ENCODE measurements at regions not wholly inside any gene's neighbourhood (a gene's known extent, or its start where the extent isn't known, plus 50 kb on each side); places are given as distances from the start of the nearest gene placed in this dataset.

DNA sequence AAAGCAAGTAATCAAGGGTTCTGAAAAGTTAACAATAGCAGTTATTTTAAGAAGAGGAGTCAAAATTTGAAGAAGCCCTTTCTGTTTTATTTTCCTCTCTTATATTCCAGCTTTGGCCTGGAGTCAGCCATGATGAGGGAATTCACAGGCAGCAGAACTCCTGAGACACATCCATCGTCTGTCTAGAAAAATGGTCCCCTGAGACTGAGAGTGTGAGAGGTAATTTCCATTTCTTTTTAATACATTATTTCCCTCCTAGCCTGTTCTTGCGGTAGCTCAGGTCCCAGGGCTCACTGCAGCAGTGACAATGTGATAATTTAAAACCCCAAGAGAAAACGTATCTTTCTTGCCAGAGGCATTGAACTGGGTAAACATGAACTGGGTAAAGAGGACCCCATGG, 296.0 kb downstream of the SMOC2 start:
- DNase-seq: no peak

DNA sequence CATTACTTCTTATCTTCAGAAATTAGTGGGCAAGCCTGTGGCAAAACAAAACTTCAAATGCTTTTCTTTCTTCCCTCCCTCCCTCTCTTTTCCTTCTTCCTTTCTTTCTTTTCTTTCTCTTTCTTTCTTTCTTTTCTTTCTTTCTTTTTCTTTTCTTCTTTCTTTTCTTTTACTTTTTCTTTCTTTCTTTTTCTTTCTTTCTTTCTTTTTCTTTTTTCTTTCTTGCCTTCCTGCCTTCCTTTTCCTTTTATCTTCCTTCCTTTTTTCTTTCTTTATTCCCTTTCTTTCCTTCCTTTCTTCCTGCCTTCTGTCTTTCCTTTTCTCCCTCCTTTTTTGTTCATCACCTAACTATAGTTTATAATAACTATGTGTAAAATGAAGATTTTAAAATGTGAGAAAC, 295.1 kb downstream of the SMOC2 start:
- DNase-seq: no peak

DNA sequence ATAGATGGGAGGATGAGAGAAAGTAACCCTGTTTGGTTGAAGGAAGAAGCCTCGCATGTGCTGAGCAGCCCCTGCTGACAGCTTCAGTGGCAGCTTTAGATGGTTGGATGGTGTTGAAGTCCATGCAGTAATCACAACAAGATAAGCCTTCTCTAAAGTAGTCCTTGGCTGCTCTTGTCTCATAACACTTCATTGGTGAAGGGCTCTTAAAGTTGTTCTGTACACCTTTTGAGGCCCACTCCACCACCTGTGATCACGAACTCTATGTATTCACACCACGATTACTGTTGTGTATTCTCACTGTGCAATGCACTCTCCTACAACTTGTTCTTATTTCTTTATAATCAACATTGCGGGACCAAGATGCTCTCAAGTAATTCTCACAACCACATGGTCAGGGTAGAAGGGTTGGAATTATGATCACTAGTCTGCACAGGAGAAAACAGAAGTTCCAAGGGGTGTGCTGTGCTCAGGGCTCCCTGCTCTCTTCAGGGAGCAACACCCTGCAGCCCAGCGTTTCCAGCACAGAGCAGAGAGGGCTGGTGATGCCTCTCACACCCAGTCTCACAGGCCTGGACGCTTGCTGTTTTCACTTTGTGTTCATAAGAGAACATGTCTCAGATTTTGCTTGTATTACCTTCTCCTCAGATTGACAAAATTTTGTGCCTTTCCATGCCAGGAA, 294.4 kb downstream of the SMOC2 start:
- DNase-seq: no peak

DNA sequence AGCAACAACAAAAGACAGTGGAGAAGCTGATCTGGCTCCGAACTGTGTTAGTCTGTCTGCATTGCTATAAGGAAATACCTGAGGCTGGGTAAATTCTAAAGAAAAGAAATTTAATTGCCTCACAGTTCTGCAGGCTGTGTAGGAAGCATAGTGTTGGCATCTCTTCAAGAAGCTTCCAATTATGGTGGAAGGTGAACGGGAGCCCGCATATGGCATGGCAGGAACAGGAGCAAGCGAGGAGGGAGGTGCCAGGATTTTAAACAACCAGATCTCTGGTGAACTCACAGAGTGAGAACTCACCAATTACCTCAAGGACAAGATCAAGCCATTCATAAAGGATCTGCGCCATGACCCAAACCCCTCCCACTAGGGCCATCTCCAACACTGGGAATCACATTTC, 293.5 kb downstream of the SMOC2 start:
- DNase-seq: no peak

DNA sequence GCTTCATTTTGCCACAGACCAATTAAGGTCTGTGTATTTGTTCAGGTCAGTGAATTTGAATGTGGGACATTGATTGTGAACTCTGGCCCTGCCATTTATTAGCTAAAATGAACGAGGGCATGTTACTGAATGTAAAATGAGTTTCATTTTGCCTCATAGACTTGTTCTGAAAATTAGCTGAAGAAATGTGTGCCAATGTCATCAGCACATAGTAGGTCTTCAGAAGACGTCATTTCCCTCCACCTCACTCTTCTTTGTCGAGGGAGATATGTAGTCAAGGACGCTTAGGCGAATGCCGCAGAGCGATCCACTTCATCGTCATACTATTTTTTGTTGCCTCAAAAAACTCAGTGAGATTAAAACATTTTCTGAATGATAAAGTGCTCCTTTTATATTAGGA, 291.7 kb downstream of the SMOC2 start:
- no peak for DNase-seq

DNA sequence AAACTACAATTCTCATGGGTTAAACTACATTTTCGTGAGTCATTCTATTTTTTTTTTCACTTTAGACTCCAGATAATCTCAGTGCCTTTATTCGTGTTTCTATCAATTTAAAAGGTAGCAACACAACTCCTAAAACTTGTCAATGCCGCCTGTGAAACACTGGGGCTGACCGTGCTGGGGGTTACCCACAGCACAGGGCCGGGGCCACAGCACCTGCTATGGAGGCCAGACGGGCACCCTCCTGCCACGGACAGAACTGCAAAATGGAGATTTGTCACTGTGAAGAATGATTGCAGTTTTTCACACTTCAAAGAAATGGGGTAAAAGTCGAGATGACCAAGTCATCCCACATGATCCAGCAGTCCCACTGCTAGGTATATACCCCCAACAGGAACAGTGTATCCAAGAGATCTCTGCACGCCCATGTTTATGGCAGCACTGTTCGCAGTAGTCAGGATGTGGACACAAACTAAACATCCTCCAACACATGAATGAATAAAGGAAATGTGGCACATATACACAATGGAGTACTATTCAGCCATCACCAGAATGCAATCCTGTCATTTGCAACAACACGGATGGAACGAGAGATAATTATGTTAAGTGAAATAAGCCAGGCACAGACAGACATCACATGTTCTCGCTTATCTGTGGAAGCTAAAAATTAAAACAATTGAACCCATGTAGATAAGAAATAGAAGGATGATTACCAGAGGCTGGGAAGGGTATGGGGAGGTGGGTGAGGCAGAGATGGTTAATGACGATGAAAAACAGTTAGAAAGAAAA, 290.1 kb downstream of the SMOC2 start:
- DNase-seq: no peak

DNA sequence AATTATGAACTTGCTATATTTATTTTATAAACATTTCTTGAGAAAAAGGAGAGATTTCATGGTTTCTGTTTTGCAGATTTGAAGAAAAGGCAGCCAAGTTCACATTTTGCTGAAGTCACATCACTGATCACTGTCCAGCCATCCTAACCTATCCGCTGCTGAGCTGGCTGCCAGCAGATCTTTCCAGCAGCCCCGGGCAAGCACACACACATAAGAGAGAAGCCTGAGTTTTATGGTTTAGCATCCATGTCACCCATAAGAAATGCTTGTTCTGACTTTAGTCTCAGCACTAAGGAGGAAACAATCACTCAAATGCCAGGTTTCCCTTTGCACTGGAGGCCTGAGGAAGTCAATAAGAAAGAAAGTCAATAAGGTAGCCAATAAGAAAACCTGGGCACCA, 287.1 kb downstream of the SMOC2 start:
- DNase-seq: no peak

DNA sequence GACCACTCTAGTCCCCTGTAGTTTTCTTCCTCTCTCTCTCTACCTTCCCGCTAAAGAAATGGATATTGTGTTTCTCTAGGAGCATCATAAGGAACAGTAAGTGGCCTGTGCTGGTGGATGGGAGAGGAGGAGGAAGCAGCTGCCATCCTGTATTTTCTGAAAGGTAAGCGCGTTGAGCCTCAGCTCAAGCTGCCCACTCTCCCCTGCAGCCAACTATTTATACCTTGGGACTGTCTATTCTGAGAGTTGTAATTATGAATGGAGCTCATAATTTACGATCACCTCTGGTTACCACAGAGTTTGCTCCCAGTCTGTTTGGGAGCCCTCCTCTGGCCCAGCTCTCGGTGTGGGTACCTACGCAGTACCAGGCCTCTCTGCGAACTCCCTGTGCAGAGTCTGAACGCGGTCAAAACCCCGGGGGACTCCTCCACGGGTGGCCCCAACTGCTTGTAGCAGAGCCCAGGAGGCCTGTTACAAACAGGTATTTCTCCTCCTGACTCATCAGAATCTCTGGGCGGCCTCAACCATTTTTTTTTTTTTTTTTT, 285.4 kb downstream of the SMOC2 start:
- no peak for DNase-seq

DNA sequence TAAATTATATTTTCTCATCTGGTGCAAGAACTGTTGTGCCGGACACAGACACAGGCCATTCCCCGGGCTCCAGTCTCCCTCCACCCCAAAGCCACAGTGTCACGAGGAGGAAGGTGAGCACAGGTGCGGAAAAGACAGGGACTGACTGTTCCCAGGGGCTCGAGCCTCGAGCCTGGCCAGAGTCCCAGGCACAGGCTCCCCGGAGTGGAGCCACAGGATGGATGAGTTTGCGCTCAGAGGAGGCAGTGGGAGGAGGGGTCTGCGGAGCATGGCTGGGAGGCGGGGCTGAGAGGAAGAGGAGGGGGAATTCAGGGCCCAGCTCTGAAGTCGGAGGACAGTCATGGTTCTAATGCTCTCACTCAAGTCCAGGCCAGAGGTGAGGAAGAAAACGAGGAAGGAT, 284.8 kb downstream of the SMOC2 start:
- DNase-seq: no peak

DNA sequence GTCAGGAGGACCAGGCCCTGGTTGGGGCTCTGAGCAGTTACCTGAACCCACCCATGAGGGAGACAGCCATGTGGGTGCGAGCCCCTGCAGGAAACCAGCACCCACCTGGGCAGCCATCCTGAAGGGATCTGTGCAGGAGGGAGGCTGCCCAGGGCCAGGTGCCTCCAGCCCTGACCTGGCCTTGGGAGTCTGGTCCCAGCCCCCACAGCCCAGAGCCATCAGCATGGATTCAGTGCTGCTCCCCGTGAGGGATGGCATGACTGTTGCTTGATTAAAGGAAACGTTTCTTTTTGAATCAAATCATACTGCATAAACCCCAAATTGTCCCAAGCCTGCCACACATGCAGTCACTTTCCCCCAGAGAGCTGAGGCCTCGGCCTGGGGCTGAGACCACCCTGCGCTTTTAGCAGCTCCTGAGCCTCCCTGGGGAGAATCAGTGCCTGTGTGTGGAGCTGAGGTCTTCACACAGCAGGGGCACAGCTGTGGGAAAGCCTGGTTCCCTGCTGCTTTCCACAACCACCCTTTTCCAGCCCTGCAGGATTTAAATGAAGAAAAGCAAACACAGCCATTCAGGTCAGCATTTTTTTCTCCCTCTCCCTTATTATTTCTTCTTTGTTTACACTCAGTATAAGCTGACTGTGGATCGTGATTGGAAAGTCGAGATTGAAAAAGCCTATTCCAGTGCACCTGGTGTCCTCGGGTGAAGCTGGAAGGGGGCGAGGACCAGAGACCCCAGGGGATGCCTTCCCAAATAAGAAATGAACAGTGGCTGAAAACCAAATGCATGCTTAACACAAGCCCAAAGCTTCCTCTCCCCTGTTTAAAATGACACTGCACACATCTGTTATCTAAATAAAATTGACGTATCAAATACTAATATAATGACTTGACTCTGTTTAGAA, 283.9 kb downstream of the SMOC2 start:
- DNase-seq: no peak

DNA sequence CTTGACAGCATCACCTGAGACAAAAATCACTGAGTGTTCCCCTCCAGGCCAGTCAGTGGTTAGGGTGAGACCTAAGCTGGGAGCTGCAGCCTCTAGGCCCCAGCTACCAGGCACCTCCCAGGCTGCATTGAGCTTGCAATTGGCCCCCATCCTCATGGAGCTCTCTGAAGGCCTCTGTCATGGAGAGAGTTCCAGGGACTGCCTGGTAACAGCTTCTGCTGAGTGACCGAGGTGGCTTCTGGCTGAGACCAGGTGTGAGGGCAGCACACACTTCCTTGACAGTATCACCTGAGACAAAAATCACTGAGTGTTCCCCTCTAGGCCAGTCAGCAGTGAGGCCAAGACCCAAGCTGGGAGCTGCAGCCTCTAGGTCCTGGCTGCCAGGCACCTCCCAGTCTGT, 283.0 kb downstream of the SMOC2 start:
- DNase-seq: no peak

DNA sequence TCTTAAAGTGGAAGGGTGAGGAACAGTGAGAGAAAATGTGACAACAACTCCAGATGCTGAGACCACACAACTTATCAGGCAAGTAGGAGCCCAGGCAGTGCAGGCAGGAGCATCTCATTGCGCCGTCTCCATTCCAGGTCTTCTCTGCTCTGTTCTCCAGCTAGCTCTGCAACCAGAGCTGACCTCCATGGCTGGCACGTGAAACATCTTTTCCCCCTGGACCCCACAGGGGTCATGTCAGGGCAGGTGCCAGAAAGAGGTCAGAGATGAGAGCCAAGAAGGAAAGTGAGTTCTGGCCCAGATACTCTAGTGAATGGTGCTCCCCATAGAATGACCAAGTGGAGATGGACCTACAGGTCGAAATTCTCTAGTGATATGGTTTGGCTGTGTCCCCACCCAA, 281.4 kb downstream of the SMOC2 start:
- no peak for DNase-seq

DNA sequence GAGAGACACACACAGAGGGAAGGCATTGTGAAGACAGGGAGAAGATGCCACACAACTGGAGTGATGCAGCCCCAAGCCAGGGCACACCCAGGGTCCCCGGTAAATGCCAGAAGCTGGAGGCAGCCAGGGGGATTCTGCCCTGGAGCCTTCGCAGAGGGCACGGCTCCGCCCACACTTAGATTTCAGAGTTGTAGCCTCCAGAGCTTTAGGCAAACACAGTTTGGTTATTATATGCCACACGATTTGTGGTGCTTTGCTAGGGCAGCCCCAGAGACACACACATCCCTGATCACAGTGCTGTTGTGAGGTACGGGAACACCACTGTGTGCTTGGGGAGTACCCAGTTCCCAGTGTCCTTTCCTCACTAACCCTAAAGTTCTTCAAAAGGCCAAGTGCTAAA, 280.6 kb downstream of the SMOC2 start:
- DNase-seq: no peak

DNA sequence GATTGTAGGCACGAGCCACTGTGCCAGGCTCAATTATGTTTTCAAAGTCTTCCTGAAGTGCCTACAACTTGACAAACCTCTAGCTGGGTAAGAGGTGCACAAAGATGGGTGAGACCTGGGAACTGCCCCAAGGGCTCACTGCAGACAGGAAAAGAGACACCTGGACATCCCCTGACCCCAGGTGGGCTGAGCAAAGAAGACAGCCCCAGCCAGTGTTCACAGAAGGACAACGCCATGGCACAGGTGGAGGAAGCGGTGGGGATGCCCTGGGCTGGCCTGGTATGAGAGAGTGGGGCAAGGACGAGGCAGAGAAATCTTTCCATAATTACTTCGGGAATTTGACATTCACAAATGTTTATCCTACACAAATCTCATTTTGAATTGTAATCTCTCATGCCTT, 278.9 kb downstream of the SMOC2 start:
- DNase-seq: no peak

DNA sequence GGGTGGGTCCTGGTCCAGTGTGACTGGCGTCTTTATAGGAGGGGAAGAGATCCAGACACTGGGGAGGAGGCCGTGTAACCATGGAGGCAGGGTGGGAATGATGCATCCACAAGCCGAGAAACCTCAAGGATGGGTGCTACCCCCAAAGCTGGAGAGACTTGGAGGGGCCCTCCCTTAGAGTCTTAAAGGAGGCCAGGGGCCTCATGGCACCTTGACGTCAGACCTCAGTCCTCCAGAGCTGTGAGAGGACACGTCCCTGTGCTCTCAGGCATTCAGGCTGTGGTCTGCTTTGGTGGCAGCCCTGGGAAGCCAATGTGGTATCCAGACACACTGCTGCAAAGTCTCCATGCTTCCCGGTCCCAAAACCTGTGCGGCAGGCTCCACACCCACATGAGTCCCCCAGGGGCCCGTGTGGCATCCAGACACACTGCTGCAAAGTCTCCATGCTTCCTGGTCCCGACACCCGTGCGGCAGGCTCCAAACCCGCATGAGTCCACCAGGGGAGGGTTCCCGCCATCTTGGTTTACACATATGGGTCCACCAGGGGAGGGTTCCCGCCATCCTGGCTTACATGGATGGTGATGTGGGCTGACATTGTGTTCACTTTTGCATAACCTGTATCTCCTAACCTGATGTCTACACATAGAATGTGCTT, 278.0 kb downstream of the SMOC2 start:
- no peak for DNase-seq
